ENCODE measurements at regions not wholly inside any gene's neighbourhood (a gene's known extent, or its start where the extent isn't known, plus 50 kb on each side); places are given as distances from the start of the nearest gene placed in this dataset.

GRCh38 chrY:7807516-7807870 is 895.9 kb upstream of the AMELY start:
- H3K4me3 Mint-ChIP-seq, result no peak overlapping the region
- H3K4me3 ChIP-seq (ENCODE audit: low read length in 2 of 2), result no peak overlapping the region
- intact Hi-C loops (cut with micrococcal nuclease), result no loop called here
- H3K9me3 Mint-ChIP-seq, result no peaks in the 10 kb centered on the region
- CTCF ChIA-PET (ENCODE audit: partially characterized antibody), result no interaction called here
- POLR2A ChIA-PET (ENCODE audit: partially characterized antibody), result no interaction called here
- H3K27ac Mint-ChIP-seq, result no peak overlapping the region
- no peaks in the 10 kb centered on the region for H3K9me3 ChIP-seq (ENCODE audit: control insufficient read depth in 1 of 2, low read length in 2 of 2)
- no peak overlapping the region for H3K27ac ChIP-seq (ENCODE audit: low read depth, low read length)
- no peaks in the 10 kb centered on the region for H3K4me1 ChIP-seq (ENCODE audit: insufficient read depth, low read length)
- no peaks in the 10 kb centered on the region for H3K4me1 Mint-ChIP-seq
- H3K27me3 ChIP-seq (ENCODE audit: insufficient read depth, low read length), result no peaks in the 10 kb centered on the region
- no peaks in the 10 kb centered on the region for H3K36me3 ChIP-seq (ENCODE audit: insufficient read depth, low read length)
- H3K27me3 Mint-ChIP-seq, result no peaks in the 10 kb centered on the region
- no peak for DNase-seq
- no peaks in the 10 kb centered on the region for H3K36me3 Mint-ChIP-seq

GRCh38 chrY:7806592-7807515 is 895.3 kb upstream of the AMELY start:
- H3K27me3 Mint-ChIP-seq, result no peaks in the 10 kb centered on the region

GRCh38 chrY:7805624-7806023 is 894.1 kb upstream of the AMELY start:
- H3K27ac Mint-ChIP-seq, result no peak overlapping the region
- no peaks in the 10 kb centered on the region for H3K36me3 Mint-ChIP-seq
- no peaks in the 10 kb centered on the region for H3K4me1 ChIP-seq (ENCODE audit: insufficient read depth, low read length)
- no peak overlapping the region for H3K4me3 ChIP-seq (ENCODE audit: low read length in 2 of 2)
- intact Hi-C loops (cut with micrococcal nuclease), result no loop called here
- no peaks in the 10 kb centered on the region for H3K4me1 Mint-ChIP-seq
- no peaks in the 10 kb centered on the region for H3K27me3 Mint-ChIP-seq
- ChIA-PET POLR2A (ENCODE audit: partially characterized antibody) (no interaction called here), CTCF (ENCODE audit: partially characterized antibody) (no interaction called here)
- no peaks in the 10 kb centered on the region for H3K27me3 ChIP-seq (ENCODE audit: insufficient read depth, low read length)
- no peak overlapping the region for H3K4me3 Mint-ChIP-seq
- no peak for DNase-seq
- H3K9me3 Mint-ChIP-seq, result peaks cover 0 to 5% (median 0%) of the 10 kb centered on the region in 8 donors
- no peaks in the 10 kb centered on the region for H3K36me3 ChIP-seq (ENCODE audit: insufficient read depth, low read length)
- no peaks in the 10 kb centered on the region for H3K9me3 ChIP-seq (ENCODE audit: control insufficient read depth in 1 of 2, low read length in 2 of 2)
- H3K27ac ChIP-seq (ENCODE audit: low read depth, low read length), result no peak overlapping the region

More at GRCh38 chrY:7806592-7807515, 895.3 kb upstream of the AMELY start:
- Histone ChIP-seq H3K27me3 (ENCODE audit: insufficient read depth, low read length) (no peaks in the 10 kb centered on the region), H3K4me3 (ENCODE audit: low read length in 2 of 2) (no peak overlapping the region), H3K36me3 (ENCODE audit: insufficient read depth, low read length) (no peaks in the 10 kb centered on the region), H3K4me1 (ENCODE audit: insufficient read depth, low read length) (no peaks in the 10 kb centered on the region), H3K27ac (ENCODE audit: low read depth, low read length) (no peak overlapping the region), H3K9me3 (ENCODE audit: control insufficient read depth in 1 of 2, low read length in 2 of 2) (no peaks in the 10 kb centered on the region)
- CTCF ChIA-PET (ENCODE audit: partially characterized antibody), result no interaction called here
- Mint-ChIP-seq H3K27ac (no peak overlapping the region), H3K4me3 (no peak overlapping the region), H3K9me3 (no peaks in the 10 kb centered on the region), H3K36me3 (no peaks in the 10 kb centered on the region), H3K4me1 (no peaks in the 10 kb centered on the region)
- intact Hi-C loops (cut with micrococcal nuclease), result no loop called here
- POLR2A ChIA-PET (ENCODE audit: partially characterized antibody), result no interaction called here
- DNase-seq, result no peak

GRCh38 chrY:7803737-7804136 is 892.2 kb upstream of the AMELY start:
- H3K4me3 Mint-ChIP-seq, result no peak overlapping the region
- H3K4me1 Mint-ChIP-seq, result no peaks in the 10 kb centered on the region
- H3K27ac Mint-ChIP-seq, result no peak overlapping the region
- no peak overlapping the region for H3K27ac ChIP-seq (ENCODE audit: low read depth, low read length)
- DNase-seq, result no peak
- no peaks in the 10 kb centered on the region for H3K36me3 Mint-ChIP-seq
- H3K36me3 ChIP-seq (ENCODE audit: insufficient read depth, low read length), result no peaks in the 10 kb centered on the region
- ChIA-PET POLR2A (ENCODE audit: partially characterized antibody) (no interaction called here), CTCF (ENCODE audit: partially characterized antibody) (no interaction called here)
- H3K9me3 Mint-ChIP-seq, result peaks cover 0 to 7% (median 0%) of the 10 kb centered on the region in 8 donors
- H3K27me3 Mint-ChIP-seq, result no peaks in the 10 kb centered on the region
- no peaks in the 10 kb centered on the region for H3K9me3 ChIP-seq (ENCODE audit: control insufficient read depth in 1 of 2, low read length in 2 of 2)
- H3K4me1 ChIP-seq (ENCODE audit: insufficient read depth, low read length), result no peaks in the 10 kb centered on the region
- intact Hi-C loops (cut with micrococcal nuclease), result no loop called here
- H3K27me3 ChIP-seq (ENCODE audit: insufficient read depth, low read length), result no peaks in the 10 kb centered on the region
- H3K4me3 ChIP-seq (ENCODE audit: low read length in 2 of 2), result no peak overlapping the region

GRCh38 chrY:7796128-7796527 is 884.6 kb upstream of the AMELY start:
- Histone ChIP-seq H3K36me3 (ENCODE audit: insufficient read depth, low read length) (no peaks in the 10 kb centered on the region), H3K9me3 (ENCODE audit: control insufficient read depth in 1 of 2, low read length in 2 of 2) (no peaks in the 10 kb centered on the region), H3K27me3 (ENCODE audit: insufficient read depth, low read length) (no peaks in the 10 kb centered on the region), H3K4me1 (ENCODE audit: insufficient read depth, low read length) (no peaks in the 10 kb centered on the region), H3K4me3 (ENCODE audit: low read length in 2 of 2) (no peak overlapping the region), H3K27ac (ENCODE audit: low read depth, low read length) (no peak overlapping the region)
- no peaks in the 10 kb centered on the region for H3K36me3 Mint-ChIP-seq
- H3K27me3 Mint-ChIP-seq, result peaks cover 0 to 2% of the 10 kb centered on the region in 2 donors
- H3K4me1 Mint-ChIP-seq, result no peaks in the 10 kb centered on the region
- DNase-seq, result no peak
- peaks cover 0 to 2% (median 0%) of the 10 kb centered on the region in 8 donors for H3K9me3 Mint-ChIP-seq
- ChIA-PET CTCF (ENCODE audit: partially characterized antibody) (no interaction called here), POLR2A (ENCODE audit: partially characterized antibody) (no interaction called here)
- H3K27ac Mint-ChIP-seq, result no peak overlapping the region
- no peak overlapping the region for H3K4me3 Mint-ChIP-seq
- intact Hi-C loops (cut with micrococcal nuclease), result no loop called here

- DNase-seq, result no peak
- no peak overlapping the region for H3K27ac ChIP-seq (ENCODE audit: low read depth, low read length)
- H3K9me3 ChIP-seq (ENCODE audit: control insufficient read depth in 1 of 2, low read length in 2 of 2), result no peaks in the 10 kb centered on the region
- H3K27me3 ChIP-seq (ENCODE audit: insufficient read depth, low read length), result no peaks in the 10 kb centered on the region
- no peak overlapping the region for H3K4me3 ChIP-seq (ENCODE audit: low read length in 2 of 2)
- no peaks in the 10 kb centered on the region for H3K36me3 ChIP-seq (ENCODE audit: insufficient read depth, low read length)
- H3K27ac Mint-ChIP-seq, result no peak overlapping the region
- H3K27me3 Mint-ChIP-seq, result peaks cover 0 to 2% of the 10 kb centered on the region in 2 donors
- ChIA-PET POLR2A (ENCODE audit: partially characterized antibody) (no interaction called here), CTCF (ENCODE audit: partially characterized antibody) (no interaction called here)
- no peaks in the 10 kb centered on the region for H3K4me1 Mint-ChIP-seq
- intact Hi-C loops (cut with micrococcal nuclease), result no loop called here
- no peaks in the 10 kb centered on the region for H3K36me3 Mint-ChIP-seq
- no peaks in the 10 kb centered on the region for H3K4me1 ChIP-seq (ENCODE audit: insufficient read depth, low read length)
- H3K9me3 Mint-ChIP-seq, result no peaks in the 10 kb centered on the region
- no peak overlapping the region for H3K4me3 Mint-ChIP-seq
These were observed 882.9 kb upstream of the AMELY start for GRCh38 chrY:7794441-7794840.

- no peaks in the 10 kb centered on the region for H3K4me1 Mint-ChIP-seq
- no peak overlapping the region for H3K4me3 Mint-ChIP-seq
- Histone ChIP-seq H3K4me3 (ENCODE audit: low read length in 2 of 2) (no peak overlapping the region), H3K27ac (ENCODE audit: low read depth, low read length) (no peak overlapping the region), H3K9me3 (ENCODE audit: control insufficient read depth in 1 of 2, low read length in 2 of 2) (no peaks in the 10 kb centered on the region), H3K4me1 (ENCODE audit: insufficient read depth, low read length) (no peaks in the 10 kb centered on the region), H3K36me3 (ENCODE audit: insufficient read depth, low read length) (no peaks in the 10 kb centered on the region), H3K27me3 (ENCODE audit: insufficient read depth, low read length) (no peaks in the 10 kb centered on the region)
- peaks cover 0 to 2% of the 10 kb centered on the region in 2 donors for H3K27me3 Mint-ChIP-seq
- no peak overlapping the region for H3K27ac Mint-ChIP-seq
- CTCF ChIA-PET (ENCODE audit: partially characterized antibody), result no interaction called here
- H3K36me3 Mint-ChIP-seq, result no peaks in the 10 kb centered on the region
- H3K9me3 Mint-ChIP-seq, result no peaks in the 10 kb centered on the region
- no peak for DNase-seq
- POLR2A ChIA-PET (ENCODE audit: partially characterized antibody), result no interaction called here
- intact Hi-C loops (cut with micrococcal nuclease), result no loop called here
These were observed 882.4 kb upstream of the AMELY start for GRCh38 chrY:7793989-7794388.
